WTC11 (cell line): ENCODE measurements at regions not wholly inside any gene's neighbourhood (a gene's known extent, or its start where the extent isn't known, plus 50 kb on each side); places are given as distances from the start of the nearest gene placed in this dataset.

Experiments
- ATAC-seq: fragments of 200-7000 bp; cut with Tn5 transposase; 2 replicates; pipeline ENCODE4 v1.10.0; 2021; ENCODE audit warnings: mild to moderate bottlenecking, moderate library complexity
- CTCF ChIA-PET: fragments of 300-600 bp; sonication (Branson Sonifier 250); formaldehyde crosslinking; loops from one replicate; lab custom pipeline; 2021; ENCODE audit warnings: antibody characterized with exemption; lab: Charles Lee
- POLR2A ChIA-PET: fragments of 350-600 bp; sonication (Branson Sonifier 250); formaldehyde crosslinking; loops from one replicate; lab custom pipeline; 2021; ENCODE audit warnings: antibody characterized with exemption; lab: Charles Lee
- DNase-seq: peaks from one replicate; pipeline ENCODE4 v3.0.0; 2021; ENCODE audit warnings: low spot score
- H3K27ac Mint-ChIP-seq: 2 replicates; pipeline ENCODE4 v1.8.0; 2021; ENCODE audit warnings: mixed read lengths
- H3K27me3 Mint-ChIP-seq: 2 replicates; pipeline ENCODE4 v1.8.0; 2021; ENCODE audit warnings: low read depth, mild to moderate bottlenecking, moderate library complexity, mixed read lengths
- H3K36me3 Mint-ChIP-seq: 2 replicates; pipeline ENCODE4 v1.8.0; 2021; ENCODE audit warnings: mixed read lengths
- H3K4me1 Mint-ChIP-seq: 2 replicates; pipeline ENCODE4 v1.8.0; 2022; ENCODE audit warnings: mixed read lengths
- H3K4me3 Mint-ChIP-seq: 2 replicates; pipeline ENCODE4 v1.8.0; 2021; ENCODE audit warnings: mild to moderate bottlenecking, moderate library complexity, mixed read lengths
- H3K9me3 Mint-ChIP-seq: 2 replicates; pipeline ENCODE4 v1.8.0; 2021; ENCODE audit warnings: mixed read lengths
- ESRRA ChIP-seq: sonication (generic); formaldehyde crosslinking; IDR thresholded peaks from 2 replicates; pipeline ENCODE4 v1.8.1; 2022; ENCODE audit warnings: mild to moderate bottlenecking, missing genetic modification reagents, borderline replicate concordance
- GRHL2 ChIP-seq: fragments of 250-450 bp; sonication (Bioruptor Pico); IDR thresholded peaks from 2 replicates; pipeline ENCODE4 v1.8.0; 2022; ENCODE audit warnings: mild to moderate bottlenecking, moderate library complexity; ENCODE audit not compliant: insufficient replicate concordance, severe bottlenecking
- JAZF1 ChIP-seq: fragments of 250-450 bp; sonication (Bioruptor Pico); IDR thresholded peaks from 2 replicates; pipeline ENCODE4 v1.9.0; 2021; ENCODE audit warnings: moderate library complexity, mild to moderate bottlenecking, inconsistent platforms
- KAT7 ChIP-seq: sonication (generic); formaldehyde crosslinking; IDR thresholded peaks from 2 replicates; pipeline ENCODE4 v1.8.1; 2023; ENCODE audit warnings: missing genetic modification reagents, mild to moderate bottlenecking, borderline replicate concordance
- NFE2L1 ChIP-seq: sonication (generic); formaldehyde crosslinking; IDR thresholded peaks from 2 replicates; pipeline ENCODE4 v1.8.1; 2023; ENCODE audit warnings: missing genetic modification reagents
- NR2C2 ChIP-seq: sonication (generic); formaldehyde crosslinking; IDR thresholded peaks from 2 replicates; pipeline ENCODE4 v1.8.0; 2022; ENCODE audit warnings: mild to moderate bottlenecking, missing genetic modification reagents
- NR3C1 ChIP-seq: sonication (generic); formaldehyde crosslinking; conservative IDR thresholded peaks from 2 replicates; pipeline ENCODE4 v1.8.1; 2023; ENCODE audit warnings: low read depth, mild to moderate bottlenecking, missing genetic modification reagents
- RELA ChIP-seq: sonication (generic); formaldehyde crosslinking; IDR thresholded peaks from 2 replicates; pipeline ENCODE4 v1.8.1; 2022; ENCODE audit warnings: missing genetic modification reagents, mild to moderate bottlenecking, borderline replicate concordance
- TF ChIP-seq, protein P1 (sequence below): sonication (generic); formaldehyde crosslinking; IDR thresholded peaks from 2 replicates; pipeline ENCODE4 v1.8.0; 2023; ENCODE audit warnings: missing genetic modification reagents, mild to moderate bottlenecking, borderline replicate concordance
- TF ChIP-seq, protein P2 (sequence below): fragments of 250-450 bp; sonication (Bioruptor Pico); conservative IDR thresholded peaks from 2 replicates; pipeline ENCODE4 v1.9.0; 2021; ENCODE audit warnings: mild to moderate bottlenecking
- TF ChIP-seq, protein P3 (sequence below): sonication (generic); formaldehyde crosslinking; IDR thresholded peaks from 2 replicates; pipeline ENCODE4 v1.8.1; 2023; ENCODE audit warnings: mild to moderate bottlenecking, moderate library complexity, missing genetic modification reagents
- TF ChIP-seq, protein P4 (sequence below): sonication (generic); formaldehyde crosslinking; IDR thresholded peaks from 2 replicates; pipeline ENCODE4 v1.8.0; 2022; ENCODE audit warnings: missing genetic modification reagents
- TF ChIP-seq, protein P5 (sequence below): sonication (generic); formaldehyde crosslinking; IDR thresholded peaks from 2 replicates; pipeline ENCODE4 v1.8.1; 2023; ENCODE audit warnings: mild to moderate bottlenecking, missing genetic modification reagents
- TF ChIP-seq, protein P6 (sequence below): sonication (generic); formaldehyde crosslinking; IDR thresholded peaks from 2 replicates; pipeline ENCODE4 v1.8.1; 2023; ENCODE audit warnings: mild to moderate bottlenecking, missing genetic modification reagents, borderline replicate concordance

DNA sequence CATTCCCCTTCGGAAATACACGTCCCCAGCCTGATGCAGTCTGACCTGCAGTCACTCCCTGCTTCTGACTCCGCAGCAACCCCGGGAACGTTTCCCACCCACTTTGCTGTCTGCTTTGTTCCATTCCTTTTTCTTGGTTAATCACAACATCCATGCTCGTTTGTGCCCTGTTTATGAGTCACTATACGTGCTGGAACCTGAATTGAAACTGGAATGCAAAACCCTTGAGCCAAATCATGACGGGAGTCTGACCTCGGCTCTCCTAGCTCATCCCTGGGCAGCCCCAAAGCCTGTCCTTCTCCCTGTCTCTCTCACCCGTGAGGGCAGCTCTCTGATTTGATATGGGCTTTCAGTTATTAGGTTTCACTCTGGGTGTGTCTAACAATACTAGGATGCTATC is 57.1 kb upstream of the RNF152 start (continued):
- TF ChIP-seq, protein P1, sequence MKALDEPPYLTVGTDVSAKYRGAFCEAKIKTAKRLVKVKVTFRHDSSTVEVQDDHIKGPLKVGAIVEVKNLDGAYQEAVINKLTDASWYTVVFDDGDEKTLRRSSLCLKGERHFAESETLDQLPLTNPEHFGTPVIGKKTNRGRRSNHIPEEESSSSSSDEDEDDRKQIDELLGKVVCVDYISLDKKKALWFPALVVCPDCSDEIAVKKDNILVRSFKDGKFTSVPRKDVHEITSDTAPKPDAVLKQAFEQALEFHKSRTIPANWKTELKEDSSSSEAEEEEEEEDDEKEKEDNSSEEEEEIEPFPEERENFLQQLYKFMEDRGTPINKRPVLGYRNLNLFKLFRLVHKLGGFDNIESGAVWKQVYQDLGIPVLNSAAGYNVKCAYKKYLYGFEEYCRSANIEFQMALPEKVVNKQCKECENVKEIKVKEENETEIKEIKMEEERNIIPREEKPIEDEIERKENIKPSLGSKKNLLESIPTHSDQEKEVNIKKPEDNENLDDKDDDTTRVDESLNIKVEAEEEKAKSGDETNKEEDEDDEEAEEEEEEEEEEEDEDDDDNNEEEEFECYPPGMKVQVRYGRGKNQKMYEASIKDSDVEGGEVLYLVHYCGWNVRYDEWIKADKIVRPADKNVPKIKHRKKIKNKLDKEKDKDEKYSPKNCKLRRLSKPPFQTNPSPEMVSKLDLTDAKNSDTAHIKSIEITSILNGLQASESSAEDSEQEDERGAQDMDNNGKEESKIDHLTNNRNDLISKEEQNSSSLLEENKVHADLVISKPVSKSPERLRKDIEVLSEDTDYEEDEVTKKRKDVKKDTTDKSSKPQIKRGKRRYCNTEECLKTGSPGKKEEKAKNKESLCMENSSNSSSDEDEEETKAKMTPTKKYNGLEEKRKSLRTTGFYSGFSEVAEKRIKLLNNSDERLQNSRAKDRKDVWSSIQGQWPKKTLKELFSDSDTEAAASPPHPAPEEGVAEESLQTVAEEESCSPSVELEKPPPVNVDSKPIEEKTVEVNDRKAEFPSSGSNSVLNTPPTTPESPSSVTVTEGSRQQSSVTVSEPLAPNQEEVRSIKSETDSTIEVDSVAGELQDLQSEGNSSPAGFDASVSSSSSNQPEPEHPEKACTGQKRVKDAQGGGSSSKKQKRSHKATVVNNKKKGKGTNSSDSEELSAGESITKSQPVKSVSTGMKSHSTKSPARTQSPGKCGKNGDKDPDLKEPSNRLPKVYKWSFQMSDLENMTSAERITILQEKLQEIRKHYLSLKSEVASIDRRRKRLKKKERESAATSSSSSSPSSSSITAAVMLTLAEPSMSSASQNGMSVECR = no peak
- TF ChIP-seq KAT7 (CRISPR knock-in tag) (no peak), NFE2L1 (CRISPR knock-in tag) (no peak), ESRRA (CRISPR knock-in tag) (no peak), JAZF1 (CRISPR knock-in tag) (no peak), NR3C1 (CRISPR knock-in tag) (no peak)
- TF ChIP-seq, protein P2, sequence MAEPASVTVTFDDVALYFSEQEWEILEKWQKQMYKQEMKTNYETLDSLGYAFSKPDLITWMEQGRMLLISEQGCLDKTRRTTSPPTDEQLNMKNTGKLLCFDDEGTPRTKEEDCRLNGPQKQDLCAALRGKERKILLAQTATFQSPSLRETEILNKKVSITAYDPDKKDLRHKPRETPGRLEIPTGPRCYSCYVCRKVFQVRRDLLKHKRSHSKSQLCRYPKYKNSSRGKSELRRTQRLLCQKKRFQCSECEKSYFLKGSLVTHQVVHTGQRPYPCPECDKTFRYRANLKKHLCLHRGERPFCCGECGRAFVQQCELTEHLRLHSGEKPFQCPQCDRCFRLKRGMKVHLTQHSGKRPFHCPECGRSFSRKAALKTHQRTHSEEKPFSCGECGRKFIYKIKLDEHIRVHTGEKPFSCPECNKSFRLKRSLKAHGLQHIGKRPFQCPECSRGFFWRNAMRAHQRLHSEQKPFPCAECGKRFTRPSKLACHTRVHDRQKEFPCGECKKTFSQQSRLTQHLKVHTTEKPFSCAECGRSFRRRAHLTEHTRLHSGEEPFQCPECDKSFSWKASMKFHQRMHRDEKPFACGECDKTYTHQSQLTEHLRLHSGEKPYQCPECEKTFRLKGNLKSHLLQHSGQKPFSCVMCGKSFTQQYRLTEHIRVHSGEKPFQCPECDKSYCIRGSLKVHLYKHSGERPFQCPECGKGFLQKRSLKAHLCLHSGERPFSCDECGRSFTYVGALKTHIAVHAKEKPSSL (CRISPR knock-in tag) = no peak

DNA sequence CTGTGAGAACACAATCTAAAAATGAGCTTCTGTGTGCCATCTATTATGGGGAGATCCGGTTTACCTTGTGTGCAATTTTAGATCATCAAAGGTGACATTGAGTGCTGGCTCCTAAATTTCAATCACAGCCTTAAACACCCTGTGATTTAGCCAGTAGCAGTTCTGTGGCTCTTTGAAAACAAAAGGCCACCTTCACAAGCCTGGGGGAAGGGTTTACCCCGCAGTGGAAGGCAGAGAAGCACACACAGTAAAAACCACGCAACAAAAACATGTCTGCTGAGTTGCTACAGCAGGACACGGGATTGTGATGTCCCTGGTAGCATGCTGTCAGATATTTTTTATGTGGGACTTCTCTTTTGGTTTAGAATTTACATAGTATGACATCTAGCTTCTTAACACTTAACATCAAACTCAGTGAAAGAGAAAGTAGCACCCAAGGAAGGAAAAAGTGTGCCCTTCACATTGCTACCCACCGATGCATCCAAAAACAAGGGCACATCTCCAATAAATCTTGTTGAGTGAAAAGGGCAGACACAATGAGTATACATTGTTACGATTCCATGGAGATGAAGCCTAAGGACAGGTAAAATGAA is 56.1 kb upstream of the RNF152 start:
- no peak overlapping the region for H3K27ac Mint-ChIP-seq
- no peaks in the 10 kb centered on the region for H3K9me3 Mint-ChIP-seq
- H3K4me1 Mint-ChIP-seq = peaks cover 36% of the 10 kb centered on the region
- ATAC-seq (no peak), DNase-seq (no peak)
- H3K36me3 Mint-ChIP-seq = no peaks in the 10 kb centered on the region
- ChIA-PET CTCF (no interaction called here), POLR2A (no interaction called here)
- H3K27me3 Mint-ChIP-seq = no peaks in the 10 kb centered on the region; the same call in 1 of the 2 replicates
- H3K4me3 Mint-ChIP-seq = no peak overlapping the region
- TF ChIP-seq, protein P3, sequence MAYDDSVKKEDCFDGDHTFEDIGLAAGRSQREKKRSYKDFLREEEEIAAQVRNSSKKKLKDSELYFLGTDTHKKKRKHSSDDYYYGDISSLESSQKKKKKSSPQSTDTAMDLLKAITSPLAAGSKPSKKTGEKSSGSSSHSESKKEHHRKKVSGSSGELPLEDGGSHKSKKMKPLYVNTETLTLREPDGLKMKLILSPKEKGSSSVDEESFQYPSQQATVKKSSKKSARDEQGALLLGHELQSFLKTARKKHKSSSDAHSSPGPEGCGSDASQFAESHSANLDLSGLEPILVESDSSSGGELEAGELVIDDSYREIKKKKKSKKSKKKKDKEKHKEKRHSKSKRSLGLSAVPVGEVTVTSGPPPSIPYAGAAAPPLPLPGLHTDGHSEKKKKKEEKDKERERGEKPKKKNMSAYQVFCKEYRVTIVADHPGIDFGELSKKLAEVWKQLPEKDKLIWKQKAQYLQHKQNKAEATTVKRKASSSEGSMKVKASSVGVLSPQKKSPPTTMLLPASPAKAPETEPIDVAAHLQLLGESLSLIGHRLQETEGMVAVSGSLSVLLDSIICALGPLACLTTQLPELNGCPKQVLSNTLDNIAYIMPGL = no peak
- TF ChIP-seq ESRRA (CRISPR knock-in tag) = no peak

DNA sequence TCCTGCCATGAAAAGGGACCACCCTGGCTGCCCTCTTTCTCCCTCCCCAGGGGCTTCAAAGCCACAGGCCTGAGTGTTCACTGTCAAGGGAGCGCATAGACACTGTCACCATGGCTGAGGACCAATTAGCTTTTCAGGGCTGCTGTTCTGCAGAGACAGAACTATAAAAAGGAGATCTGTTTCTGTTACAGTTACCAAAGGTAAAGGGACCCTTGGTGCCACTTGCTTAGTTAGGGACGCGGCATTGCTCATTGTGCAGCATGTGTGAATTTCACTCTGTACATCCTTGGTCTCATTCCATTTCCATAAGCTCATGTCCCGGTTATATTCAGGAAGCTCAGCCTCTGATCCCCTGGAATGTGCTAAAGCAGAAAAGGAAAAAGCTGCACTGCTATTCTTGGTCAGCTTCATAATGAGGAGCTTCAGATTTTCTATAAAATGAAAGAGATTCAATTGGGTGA is 55.5 kb upstream of the RNF152 start:
- H3K4me3 Mint-ChIP-seq = no peak overlapping the region
- TF ChIP-seq, protein P4, sequence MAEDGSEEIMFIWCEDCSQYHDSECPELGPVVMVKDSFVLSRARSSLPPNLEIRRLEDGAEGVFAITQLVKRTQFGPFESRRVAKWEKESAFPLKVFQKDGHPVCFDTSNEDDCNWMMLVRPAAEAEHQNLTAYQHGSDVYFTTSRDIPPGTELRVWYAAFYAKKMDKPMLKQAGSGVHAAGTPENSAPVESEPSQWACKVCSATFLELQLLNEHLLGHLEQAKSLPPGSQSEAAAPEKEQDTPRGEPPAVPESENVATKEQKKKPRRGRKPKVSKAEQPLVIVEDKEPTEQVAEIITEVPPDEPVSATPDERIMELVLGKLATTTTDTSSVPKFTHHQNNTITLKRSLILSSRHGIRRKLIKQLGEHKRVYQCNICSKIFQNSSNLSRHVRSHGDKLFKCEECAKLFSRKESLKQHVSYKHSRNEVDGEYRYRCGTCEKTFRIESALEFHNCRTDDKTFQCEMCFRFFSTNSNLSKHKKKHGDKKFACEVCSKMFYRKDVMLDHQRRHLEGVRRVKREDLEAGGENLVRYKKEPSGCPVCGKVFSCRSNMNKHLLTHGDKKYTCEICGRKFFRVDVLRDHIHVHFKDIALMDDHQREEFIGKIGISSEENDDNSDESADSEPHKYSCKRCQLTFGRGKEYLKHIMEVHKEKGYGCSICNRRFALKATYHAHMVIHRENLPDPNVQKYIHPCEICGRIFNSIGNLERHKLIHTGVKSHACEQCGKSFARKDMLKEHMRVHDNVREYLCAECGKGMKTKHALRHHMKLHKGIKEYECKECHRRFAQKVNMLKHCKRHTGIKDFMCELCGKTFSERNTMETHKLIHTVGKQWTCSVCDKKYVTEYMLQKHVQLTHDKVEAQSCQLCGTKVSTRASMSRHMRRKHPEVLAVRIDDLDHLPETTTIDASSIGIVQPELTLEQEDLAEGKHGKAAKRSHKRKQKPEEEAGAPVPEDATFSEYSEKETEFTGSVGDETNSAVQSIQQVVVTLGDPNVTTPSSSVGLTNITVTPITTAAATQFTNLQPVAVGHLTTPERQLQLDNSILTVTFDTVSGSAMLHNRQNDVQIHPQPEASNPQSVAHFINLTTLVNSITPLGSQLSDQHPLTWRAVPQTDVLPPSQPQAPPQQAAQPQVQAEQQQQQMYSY = no peak
- TF ChIP-seq RELA (CRISPR knock-in tag) (no peak), GRHL2 (CRISPR knock-in tag) (no peak), NR2C2 (no peak)
- TF ChIP-seq, protein P5, sequence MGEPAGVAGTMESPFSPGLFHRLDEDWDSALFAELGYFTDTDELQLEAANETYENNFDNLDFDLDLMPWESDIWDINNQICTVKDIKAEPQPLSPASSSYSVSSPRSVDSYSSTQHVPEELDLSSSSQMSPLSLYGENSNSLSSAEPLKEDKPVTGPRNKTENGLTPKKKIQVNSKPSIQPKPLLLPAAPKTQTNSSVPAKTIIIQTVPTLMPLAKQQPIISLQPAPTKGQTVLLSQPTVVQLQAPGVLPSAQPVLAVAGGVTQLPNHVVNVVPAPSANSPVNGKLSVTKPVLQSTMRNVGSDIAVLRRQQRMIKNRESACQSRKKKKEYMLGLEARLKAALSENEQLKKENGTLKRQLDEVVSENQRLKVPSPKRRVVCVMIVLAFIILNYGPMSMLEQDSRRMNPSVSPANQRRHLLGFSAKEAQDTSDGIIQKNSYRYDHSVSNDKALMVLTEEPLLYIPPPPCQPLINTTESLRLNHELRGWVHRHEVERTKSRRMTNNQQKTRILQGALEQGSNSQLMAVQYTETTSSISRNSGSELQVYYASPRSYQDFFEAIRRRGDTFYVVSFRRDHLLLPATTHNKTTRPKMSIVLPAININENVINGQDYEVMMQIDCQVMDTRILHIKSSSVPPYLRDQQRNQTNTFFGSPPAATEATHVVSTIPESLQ (CRISPR knock-in tag) = no peak
- TF ChIP-seq, protein P6, sequence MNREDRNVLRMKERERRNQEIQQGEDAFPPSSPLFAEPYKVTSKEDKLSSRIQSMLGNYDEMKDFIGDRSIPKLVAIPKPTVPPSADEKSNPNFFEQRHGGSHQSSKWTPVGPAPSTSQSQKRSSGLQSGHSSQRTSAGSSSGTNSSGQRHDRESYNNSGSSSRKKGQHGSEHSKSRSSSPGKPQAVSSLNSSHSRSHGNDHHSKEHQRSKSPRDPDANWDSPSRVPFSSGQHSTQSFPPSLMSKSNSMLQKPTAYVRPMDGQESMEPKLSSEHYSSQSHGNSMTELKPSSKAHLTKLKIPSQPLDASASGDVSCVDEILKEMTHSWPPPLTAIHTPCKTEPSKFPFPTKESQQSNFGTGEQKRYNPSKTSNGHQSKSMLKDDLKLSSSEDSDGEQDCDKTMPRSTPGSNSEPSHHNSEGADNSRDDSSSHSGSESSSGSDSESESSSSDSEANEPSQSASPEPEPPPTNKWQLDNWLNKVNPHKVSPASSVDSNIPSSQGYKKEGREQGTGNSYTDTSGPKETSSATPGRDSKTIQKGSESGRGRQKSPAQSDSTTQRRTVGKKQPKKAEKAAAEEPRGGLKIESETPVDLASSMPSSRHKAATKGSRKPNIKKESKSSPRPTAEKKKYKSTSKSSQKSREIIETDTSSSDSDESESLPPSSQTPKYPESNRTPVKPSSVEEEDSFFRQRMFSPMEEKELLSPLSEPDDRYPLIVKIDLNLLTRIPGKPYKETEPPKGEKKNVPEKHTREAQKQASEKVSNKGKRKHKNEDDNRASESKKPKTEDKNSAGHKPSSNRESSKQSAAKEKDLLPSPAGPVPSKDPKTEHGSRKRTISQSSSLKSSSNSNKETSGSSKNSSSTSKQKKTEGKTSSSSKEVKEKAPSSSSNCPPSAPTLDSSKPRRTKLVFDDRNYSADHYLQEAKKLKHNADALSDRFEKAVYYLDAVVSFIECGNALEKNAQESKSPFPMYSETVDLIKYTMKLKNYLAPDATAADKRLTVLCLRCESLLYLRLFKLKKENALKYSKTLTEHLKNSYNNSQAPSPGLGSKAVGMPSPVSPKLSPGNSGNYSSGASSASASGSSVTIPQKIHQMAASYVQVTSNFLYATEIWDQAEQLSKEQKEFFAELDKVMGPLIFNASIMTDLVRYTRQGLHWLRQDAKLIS (CRISPR knock-in tag) = no peak
- TF ChIP-seq, all 79 proteins: peak for 0
- no peak overlapping the region for H3K27ac Mint-ChIP-seq
- peaks cover 33% of the 10 kb centered on the region for H3K4me1 Mint-ChIP-seq
- CTCF ChIA-PET = no interaction called here
- no peaks in the 10 kb centered on the region for H3K9me3 Mint-ChIP-seq
- POLR2A ChIA-PET = no interaction called here
- DNase-seq = no peak
- no peak for ATAC-seq
- no peaks in the 10 kb centered on the region; the same call in 1 of the 2 replicates for H3K27me3 Mint-ChIP-seq
- H3K36me3 Mint-ChIP-seq = no peaks in the 10 kb centered on the region
